ENCODE measurements at regions not wholly inside any gene's neighbourhood (a gene's known extent, or its start where the extent isn't known, plus 50 kb on each side); places are given as distances from the start of the nearest gene placed in this dataset.

DNA sequence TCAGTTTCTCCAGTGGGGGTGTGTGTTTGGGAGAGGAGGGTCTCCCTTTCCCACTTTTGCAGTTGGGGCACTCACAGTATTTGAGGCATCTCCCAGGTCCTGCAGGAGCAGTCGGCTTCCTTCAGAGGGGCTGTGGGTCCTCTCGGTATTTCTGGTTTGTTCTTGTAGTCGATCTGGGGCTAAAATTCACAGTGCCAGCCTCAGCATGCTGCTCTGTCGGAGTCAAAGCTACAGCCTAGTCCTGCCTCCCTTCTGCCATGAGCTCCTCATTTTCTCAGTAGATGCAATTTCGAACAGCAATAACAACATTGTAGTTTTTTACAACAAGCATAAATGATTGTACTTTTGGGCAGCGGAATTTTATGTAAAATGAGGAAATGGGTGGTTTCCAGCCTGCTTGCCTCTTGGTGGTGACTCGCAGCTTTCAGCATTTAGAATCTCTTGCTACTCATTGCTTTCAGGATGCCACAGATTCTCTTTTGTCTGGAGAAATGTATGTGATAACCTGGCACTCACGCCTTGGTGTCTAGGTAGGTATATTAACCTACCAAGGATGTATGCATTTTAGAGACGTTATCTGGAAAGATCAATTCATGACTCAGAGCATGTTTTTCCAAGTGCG, 82.4 kb upstream of the C21orf91 start:
- DNase-seq: peak; percentile 2 to 40 (median 10)
- H3K4me3 Mint-ChIP-seq: peak overlapping the region in 1 of 2 donors; percentile 14
- H3K4me1 ChIP-seq (ENCODE audit: control insufficient read depth in 1 of 2, insufficient read depth in 2 of 2, low read length in 2 of 2): no peaks in the 10 kb centered on the region
- H3K4me3 ChIP-seq (replicated peaks in 1 of 3; ENCODE audit: low read depth in 2 of 3, low read length in 3 of 3): no peak overlapping the region
- H3K4me2 ChIP-seq (replicated peaks; ENCODE audit: extremely low read depth, low read length, poor library complexity, severe bottlenecking): no peak overlapping the region
- no peaks in the 10 kb centered on the region for H3K36me3 ChIP-seq (replicated peaks in 1 of 2; ENCODE audit: control insufficient read depth in 1 of 2, insufficient read depth in 2 of 2, low read length in 2 of 2)
- no peak overlapping the region for H3K27ac Mint-ChIP-seq
- intact Hi-C loops (cut with micrococcal nuclease): loop anchor here (2.0 to 5.0 kb wide), 3 partner anchors 84 to 224 kb away; partner anchors contain the start of gene C21orf91 (in 1 of the 2)
- no peak overlapping the region for H3K27ac ChIP-seq (ENCODE audit: low read depth in 1 of 2, low read length in 2 of 2)
- no peaks in the 10 kb centered on the region for H3K36me3 Mint-ChIP-seq
- H3K4me1 Mint-ChIP-seq: peaks cover 4% of the 10 kb centered on the region
- H3K27me3 ChIP-seq (ENCODE audit: control insufficient read depth in 2 of 2, insufficient read depth in 2 of 2, low read length in 2 of 2): no peaks in the 10 kb centered on the region
- no peaks in the 10 kb centered on the region for H3K9me3 ChIP-seq (replicated peaks in 1 of 2; ENCODE audit: control insufficient read depth in 1 of 2, insufficient read depth in 1 of 2, low read length in 2 of 2)
- WGBS (ENCODE audit: insufficient coverage): 70% methylated on average over 8 of the region's 10 CpGs
- peaks cover 0 to 3% (median 0%) of the 10 kb centered on the region in 3 donors for H3K27me3 Mint-ChIP-seq (ENCODE audit: low read depth in 3 of 3)
- peaks cover 3 to 14% (median 8%) of the 10 kb centered on the region in 7 donors for H3K9me3 Mint-ChIP-seq
- no peaks in the 10 kb centered on the region for H3K79me2 ChIP-seq (ENCODE audit: insufficient read depth, low read length)
- H2AFZ ChIP-seq (ENCODE audit: insufficient read depth, low read depth, low read length, poor library complexity, severe bottlenecking): no peak overlapping the region
- TF ChIP-seq, protein P1, sequence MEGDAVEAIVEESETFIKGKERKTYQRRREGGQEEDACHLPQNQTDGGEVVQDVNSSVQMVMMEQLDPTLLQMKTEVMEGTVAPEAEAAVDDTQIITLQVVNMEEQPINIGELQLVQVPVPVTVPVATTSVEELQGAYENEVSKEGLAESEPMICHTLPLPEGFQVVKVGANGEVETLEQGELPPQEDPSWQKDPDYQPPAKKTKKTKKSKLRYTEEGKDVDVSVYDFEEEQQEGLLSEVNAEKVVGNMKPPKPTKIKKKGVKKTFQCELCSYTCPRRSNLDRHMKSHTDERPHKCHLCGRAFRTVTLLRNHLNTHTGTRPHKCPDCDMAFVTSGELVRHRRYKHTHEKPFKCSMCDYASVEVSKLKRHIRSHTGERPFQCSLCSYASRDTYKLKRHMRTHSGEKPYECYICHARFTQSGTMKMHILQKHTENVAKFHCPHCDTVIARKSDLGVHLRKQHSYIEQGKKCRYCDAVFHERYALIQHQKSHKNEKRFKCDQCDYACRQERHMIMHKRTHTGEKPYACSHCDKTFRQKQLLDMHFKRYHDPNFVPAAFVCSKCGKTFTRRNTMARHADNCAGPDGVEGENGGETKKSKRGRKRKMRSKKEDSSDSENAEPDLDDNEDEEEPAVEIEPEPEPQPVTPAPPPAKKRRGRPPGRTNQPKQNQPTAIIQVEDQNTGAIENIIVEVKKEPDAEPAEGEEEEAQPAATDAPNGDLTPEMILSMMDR (IDR thresholded peaks at IDR 0.05): no peak
- no peaks in the 10 kb centered on the region for H4K20me1 ChIP-seq (ENCODE audit: insufficient read depth, low read length)
- no peak overlapping the region for H3K9ac ChIP-seq (ENCODE audit: insufficient read depth, low read length, poor library complexity, severe bottlenecking)

DNA sequence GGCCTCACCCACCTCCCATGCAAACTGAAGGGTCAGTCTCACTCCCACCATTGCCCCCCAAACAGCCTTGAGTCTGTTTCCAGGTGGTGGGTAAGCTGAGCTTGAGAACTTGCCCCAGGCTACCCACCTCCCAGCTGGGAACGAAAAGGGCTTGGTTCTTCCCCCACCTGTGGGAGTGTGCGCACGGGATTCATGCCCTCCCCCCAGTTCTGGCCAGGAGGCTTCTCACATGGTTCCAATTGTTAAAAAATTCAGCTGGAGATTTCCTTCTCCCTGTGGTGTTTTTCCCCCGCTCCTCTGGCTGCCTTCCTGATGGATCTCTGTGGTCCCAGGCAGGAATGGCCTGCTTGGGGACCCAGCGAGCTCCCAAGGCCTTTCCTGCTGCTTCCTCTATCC, 81.8 kb upstream of the C21orf91 start:
- no peaks in the 10 kb centered on the region for H4K20me1 ChIP-seq (ENCODE audit: insufficient read depth, low read length)
- H3K4me2 ChIP-seq (replicated peaks; ENCODE audit: extremely low read depth, low read length, poor library complexity, severe bottlenecking): no peak overlapping the region
- H3K36me3 ChIP-seq (replicated peaks in 1 of 2; ENCODE audit: control insufficient read depth in 1 of 2, insufficient read depth in 2 of 2, low read length in 2 of 2): no peaks in the 10 kb centered on the region
- TF ChIP-seq, protein P1 (IDR thresholded peaks at IDR 0.05): no peak
- no peaks in the 10 kb centered on the region for H3K27me3 ChIP-seq (ENCODE audit: control insufficient read depth in 2 of 2, insufficient read depth in 2 of 2, low read length in 2 of 2)
- 100% methylated on average over 3 of the region's 5 CpGs for WGBS (ENCODE audit: insufficient coverage)
- H3K9me3 Mint-ChIP-seq: peaks cover 7 to 17% (median 11%) of the 10 kb centered on the region in 7 donors
- H3K4me3 ChIP-seq (replicated peaks in 1 of 3; ENCODE audit: low read depth in 2 of 3, low read length in 3 of 3): no peak overlapping the region
- H3K79me2 ChIP-seq (ENCODE audit: insufficient read depth, low read length): no peaks in the 10 kb centered on the region
- no peak overlapping the region for H3K27ac Mint-ChIP-seq
- H3K4me1 Mint-ChIP-seq: peaks cover 4% of the 10 kb centered on the region
- no peak overlapping the region for H3K9ac ChIP-seq (ENCODE audit: insufficient read depth, low read length, poor library complexity, severe bottlenecking)
- no peaks in the 10 kb centered on the region for H3K9me3 ChIP-seq (replicated peaks in 1 of 2; ENCODE audit: control insufficient read depth in 1 of 2, insufficient read depth in 1 of 2, low read length in 2 of 2)
- no peak for DNase-seq
- H3K4me3 Mint-ChIP-seq: no peak overlapping the region
- H3K27me3 Mint-ChIP-seq (ENCODE audit: low read depth in 3 of 3): peaks cover 0 to 3% (median 0%) of the 10 kb centered on the region in 3 donors
- H2AFZ ChIP-seq (ENCODE audit: insufficient read depth, low read depth, low read length, poor library complexity, severe bottlenecking): no peak overlapping the region
- no peaks in the 10 kb centered on the region for H3K4me1 ChIP-seq (ENCODE audit: control insufficient read depth in 1 of 2, insufficient read depth in 2 of 2, low read length in 2 of 2)
- no peaks in the 10 kb centered on the region for H3K36me3 Mint-ChIP-seq
- intact Hi-C loops (cut with micrococcal nuclease): loop anchor here in 1 of 2 donors (5.0 kb wide), 2 partner anchors 84 to 224 kb away; partner anchors contain the start of gene C21orf91
- no peak overlapping the region for H3K27ac ChIP-seq (ENCODE audit: low read depth in 1 of 2, low read length in 2 of 2)

Data from CD14-positive monocyte (primary cell).